ENCODE measurements at regions not wholly inside any gene's neighbourhood (a gene's known extent, or its start where the extent isn't known, plus 50 kb on each side); places are given as distances from the start of the nearest gene placed in this dataset.

- DNase-seq = no peak
These were observed 70.2 kb upstream of the GATA5 start for GRCh38 chr20:62545901-62546525.

- no peak for DNase-seq
These were observed 70.8 kb upstream of the GATA5 start for GRCh38 chr20:62546606-62547005.

GRCh38 chr20:62547364-62547763 is 71.6 kb upstream of the GATA5 start:
- DNase-seq = no peak

GRCh38 chr20:62548471-62548870 is 72.7 kb upstream of the GATA5 start:
- no peak for DNase-seq

- DNase-seq = no peak
These were observed 73.2 kb upstream of the GATA5 start for GRCh38 chr20:62549029-62549428.

GRCh38 chr20:62549499-62550086 is 73.8 kb upstream of the GATA5 start:
- DNase-seq = no peak

- DNase-seq = no peak
These were observed 74.4 kb upstream of the GATA5 start for GRCh38 chr20:62550087-62550632.

- no peak for DNase-seq
These were observed 75.9 kb upstream of the GATA5 start for GRCh38 chr20:62551407-62552323.

- no peak for DNase-seq
These were observed 76.8 kb upstream of the GATA5 start for GRCh38 chr20:62552613-62553012.

GRCh38 chr20:62553136-62553837 is 77.5 kb upstream of the GATA5 start:
- DNase-seq = no peak

- DNase-seq = no peak
These were observed 78.0 kb upstream of the GATA5 start for GRCh38 chr20:62553838-62554161.

GRCh38 chr20:62554214-62554897 is 78.6 kb upstream of the GATA5 start:
- no peak for DNase-seq

GRCh38 chr20:62554898-62555641 is 79.3 kb upstream of the GATA5 start:
- no peak for DNase-seq

GRCh38 chr20:62555642-62556420 is 80.0 kb upstream of the GATA5 start:
- no peak for DNase-seq

GRCh38 chr20:62557462-62557861 is 81.7 kb upstream of the GATA5 start:
- DNase-seq = no peak

- no peak for DNase-seq
These were observed 82.2 kb upstream of the GATA5 start for GRCh38 chr20:62557999-62558408.

GRCh38 chr20:62558779-62559178 is 83.0 kb upstream of the GATA5 start:
- no peak for DNase-seq

GRCh38 chr20:62560162-62560561 is 82.1 kb upstream of the SLCO4A1 start:
- no peak for DNase-seq

GRCh38 chr20:62561182-62561581 is 81.1 kb upstream of the SLCO4A1 start:
- DNase-seq = no peak

GRCh38 chr20:62561948-62562347 is 80.4 kb upstream of the SLCO4A1 start:
- no peak for DNase-seq

GRCh38 chr20:62562831-62563230 is 79.5 kb upstream of the SLCO4A1 start:
- no peak for DNase-seq
